SHP77 (cell line): ENCODE measurements at regions not wholly inside any gene's neighbourhood (a gene's known extent, or its start where the extent isn't known, plus 50 kb on each side); places are given as distances from the start of the nearest gene placed in this dataset.

Experiments
- DNase-seq, 2 experiments: peaks; one replicate each; lab custom pipeline; 2025; lab: John Stamatoyannopoulos, UW

GRCh38 chr21:43348170-43348766 lies 78.7 kb downstream of the SIK1 start:
- DNase-seq: no peak

- DNase-seq: no peak
Observed at GRCh38 chr21:43347461-43348169, 79.3 kb downstream of the SIK1 start.

GRCh38 chr21:43346551-43346950 lies 80.4 kb downstream of the SIK1 start:
- DNase-seq: no peak

- DNase-seq: no peak
Observed at GRCh38 chr21:43345746-43346409, 81.1 kb downstream of the SIK1 start.

- DNase-seq: no peak
Observed at GRCh38 chr21:43345046-43345745, 81.7 kb downstream of the SIK1 start.

- DNase-seq: peak; percentile 14 to 57
Observed at GRCh38 chr21:43343992-43344886, 82.7 kb downstream of the SIK1 start.

GRCh38 chr21:43343095-43343991 lies 83.6 kb downstream of the SIK1 start:
- peak; percentile 84 to 87 for DNase-seq

- no peak for DNase-seq
Observed at GRCh38 chr21:43342301-43342881, 84.5 kb downstream of the SIK1 start.

- peak; percentile 48 to 87 for DNase-seq
Observed at GRCh38 chr21:43341378-43342161, 85.4 kb downstream of the SIK1 start.

GRCh38 chr21:43340491-43341377 lies 86.2 kb downstream of the SIK1 start:
- DNase-seq: no peak

- peak in 1 of 2 experiments; percentile 50 for DNase-seq
Observed at GRCh38 chr21:43339668-43340067, 87.3 kb downstream of the SIK1 start.

GRCh38 chr21:43338951-43339350 lies 88.0 kb downstream of the SIK1 start:
- DNase-seq: peak in 1 of 2 experiments; percentile 20

GRCh38 chr21:43337901-43338655 lies 88.9 kb downstream of the SIK1 start:
- peak in 1 of 2 experiments; percentile 9 for DNase-seq

- DNase-seq: no peak
Observed at GRCh38 chr21:43335119-43335518, 91.8 kb downstream of the SIK1 start.

- DNase-seq: no peak
Observed at GRCh38 chr21:43334214-43334958, 92.5 kb downstream of the SIK1 start.

- DNase-seq: peak; percentile 47 to 53
Observed at GRCh38 chr21:43333298-43334062, 93.5 kb downstream of the SIK1 start.
